ENCODE measurements at regions not wholly inside any gene's neighbourhood (a gene's known extent, or its start where the extent isn't known, plus 50 kb on each side); places are given as distances from the start of the nearest gene placed in this dataset.

DNA sequence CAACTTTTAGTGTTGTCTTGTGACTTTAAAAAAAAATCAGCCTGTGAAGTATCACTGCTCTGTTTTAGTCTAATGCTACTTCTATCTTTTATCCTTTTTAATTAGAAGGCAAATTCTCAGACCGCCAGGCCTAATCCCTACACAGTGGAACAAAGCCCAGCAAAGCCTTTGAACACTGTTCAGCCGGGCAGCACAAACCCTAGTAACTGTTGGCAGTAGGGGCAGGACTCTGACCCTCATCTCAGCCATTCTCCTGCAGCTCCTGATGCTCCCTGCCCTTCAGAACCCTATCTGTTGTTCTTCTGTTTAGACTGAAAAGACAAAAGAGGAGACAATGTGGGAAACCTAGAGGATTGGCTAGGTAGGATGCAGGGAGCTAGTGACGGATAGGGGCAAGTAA is 78.0 kb upstream of the OTX2 start:
- no peak for TF ChIP-seq CTCF (IDR thresholded peaks at IDR 0.05; ENCODE audit: partially characterized antibody, unreplicated experiment)
- H3K27ac Mint-ChIP-seq (ENCODE audit: unreplicated experiment): no peak overlapping the region
- H3K4me3 Mint-ChIP-seq (ENCODE audit: unreplicated experiment): no peak overlapping the region
- DNase-seq: no peak
- peaks cover 3% of the 10 kb centered on the region for H3K27me3 Mint-ChIP-seq (ENCODE audit: unreplicated experiment)
- H3K4me1 Mint-ChIP-seq (ENCODE audit: low read depth, unreplicated experiment): peaks cover 6% of the 10 kb centered on the region
- H3K9me3 Mint-ChIP-seq (ENCODE audit: unreplicated experiment): no peaks in the 10 kb centered on the region
- no peaks in the 10 kb centered on the region for H3K36me3 Mint-ChIP-seq (ENCODE audit: unreplicated experiment)

DNA sequence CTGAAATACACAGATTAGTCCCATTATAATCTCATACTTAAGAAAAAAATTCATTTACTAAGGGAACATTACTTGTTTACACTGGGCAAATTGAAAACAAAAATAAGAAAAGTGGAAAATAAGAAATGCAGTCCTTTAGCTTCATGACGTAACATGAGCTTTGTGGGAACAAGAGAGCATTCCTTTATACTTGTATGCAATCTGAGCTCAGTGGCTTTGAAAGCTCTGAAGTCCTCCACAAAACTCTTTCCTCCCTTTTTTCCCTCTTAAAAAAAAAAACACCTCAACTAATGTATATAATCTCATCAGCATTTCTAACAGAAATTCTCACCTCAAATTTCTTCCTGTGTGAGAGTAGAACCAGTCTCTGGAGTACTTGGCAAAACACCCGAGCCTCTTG is 76.9 kb upstream of the OTX2 start:
- Mint-ChIP-seq H3K36me3 (ENCODE audit: unreplicated experiment) (no peaks in the 10 kb centered on the region), H3K27ac (ENCODE audit: unreplicated experiment) (no peak overlapping the region), H3K4me3 (ENCODE audit: unreplicated experiment) (no peak overlapping the region), H3K27me3 (ENCODE audit: unreplicated experiment) (peaks cover 3% of the 10 kb centered on the region), H3K9me3 (ENCODE audit: unreplicated experiment) (no peaks in the 10 kb centered on the region), H3K4me1 (ENCODE audit: low read depth, unreplicated experiment) (peaks cover 4% of the 10 kb centered on the region)
- TF ChIP-seq CTCF (IDR thresholded peaks at IDR 0.05; ENCODE audit: partially characterized antibody, unreplicated experiment): no peak
- no peak for DNase-seq

DNA sequence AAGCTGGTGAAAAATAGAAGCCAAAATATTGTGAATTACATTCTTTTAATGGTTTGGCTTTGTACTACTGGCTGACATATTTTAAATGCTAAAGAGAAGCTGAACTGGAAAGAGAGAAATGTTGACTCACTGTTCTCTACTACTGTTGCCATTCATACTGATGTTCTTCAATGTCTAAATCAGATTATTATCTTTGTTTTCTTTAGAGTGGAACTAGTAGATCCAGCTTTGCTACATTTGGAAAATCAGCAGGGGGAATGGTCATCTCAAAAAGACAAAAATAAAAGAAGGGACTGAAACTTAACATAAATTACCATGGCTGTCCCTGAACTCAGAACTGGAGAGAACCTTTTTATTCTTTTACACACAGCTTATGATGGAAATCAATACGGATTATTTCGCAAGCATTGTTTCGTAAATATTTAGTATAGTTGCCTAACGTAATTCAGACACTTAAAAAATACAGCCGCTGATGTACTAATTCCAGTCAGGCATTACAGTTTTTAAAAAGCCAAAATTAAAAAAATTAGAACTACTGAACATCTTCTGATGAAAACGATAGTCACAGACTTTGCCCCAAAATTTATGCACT is 76.3 kb upstream of the OTX2 start:
- no peak overlapping the region for H3K27ac Mint-ChIP-seq (ENCODE audit: unreplicated experiment)
- no peaks in the 10 kb centered on the region for H3K36me3 Mint-ChIP-seq (ENCODE audit: unreplicated experiment)
- H3K27me3 Mint-ChIP-seq (ENCODE audit: unreplicated experiment): peaks cover 3% of the 10 kb centered on the region
- DNase-seq: no peak
- H3K4me3 Mint-ChIP-seq (ENCODE audit: unreplicated experiment): no peak overlapping the region
- no peaks in the 10 kb centered on the region for H3K9me3 Mint-ChIP-seq (ENCODE audit: unreplicated experiment)
- no peak for TF ChIP-seq CTCF (IDR thresholded peaks at IDR 0.05; ENCODE audit: partially characterized antibody, unreplicated experiment)
- peaks cover 4% of the 10 kb centered on the region for H3K4me1 Mint-ChIP-seq (ENCODE audit: low read depth, unreplicated experiment)

GRCh38 chr14:56885825-56886224 is 75.5 kb upstream of the OTX2 start:
- Mint-ChIP-seq H3K4me3 (ENCODE audit: unreplicated experiment) (no peak overlapping the region), H3K27me3 (ENCODE audit: unreplicated experiment) (peaks cover 3% of the 10 kb centered on the region), H3K9me3 (ENCODE audit: unreplicated experiment) (no peaks in the 10 kb centered on the region), H3K36me3 (ENCODE audit: unreplicated experiment) (no peaks in the 10 kb centered on the region), H3K27ac (ENCODE audit: unreplicated experiment) (no peak overlapping the region), H3K4me1 (ENCODE audit: low read depth, unreplicated experiment) (peaks cover 4% of the 10 kb centered on the region)
- no peak for TF ChIP-seq CTCF (IDR thresholded peaks at IDR 0.05; ENCODE audit: partially characterized antibody, unreplicated experiment)
- no peak for DNase-seq

DNA sequence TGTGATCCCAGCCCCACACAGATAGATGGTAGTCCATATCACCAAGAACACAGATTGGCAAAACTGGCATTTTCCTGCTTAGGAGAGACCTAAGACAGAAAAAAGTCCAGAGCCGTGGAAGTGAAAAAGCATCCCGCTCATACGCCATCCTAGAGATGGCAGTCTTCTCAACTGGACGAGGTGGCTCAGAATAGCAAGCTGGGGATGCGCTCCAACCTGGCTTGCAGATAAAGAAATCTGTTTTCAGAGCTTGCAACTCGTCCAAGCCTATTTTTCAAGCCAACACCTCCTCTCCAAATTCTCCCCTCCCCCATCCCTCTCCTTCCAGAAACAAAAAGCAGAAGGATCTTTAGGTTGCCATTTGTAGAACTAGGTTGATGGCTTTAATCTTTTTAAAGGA is 74.3 kb upstream of the OTX2 start:
- H3K4me1 Mint-ChIP-seq (ENCODE audit: low read depth, unreplicated experiment): peaks cover 4% of the 10 kb centered on the region
- H3K27ac Mint-ChIP-seq (ENCODE audit: unreplicated experiment): no peak overlapping the region
- H3K9me3 Mint-ChIP-seq (ENCODE audit: unreplicated experiment): no peaks in the 10 kb centered on the region
- peaks cover 3% of the 10 kb centered on the region for H3K27me3 Mint-ChIP-seq (ENCODE audit: unreplicated experiment)
- H3K36me3 Mint-ChIP-seq (ENCODE audit: unreplicated experiment): peaks cover 5% of the 10 kb centered on the region
- H3K4me3 Mint-ChIP-seq (ENCODE audit: unreplicated experiment): no peak overlapping the region
- no peak for DNase-seq
- TF ChIP-seq CTCF (IDR thresholded peaks at IDR 0.05; ENCODE audit: partially characterized antibody, unreplicated experiment): no peak
